ENCODE measurements at regions not wholly inside any gene's neighbourhood (a gene's known extent, or its start where the extent isn't known, plus 50 kb on each side); places are given as distances from the start of the nearest gene placed in this dataset.
A peak's percentile ranks its signal among the peaks of the same experiment; 100 is the strongest.

DNA sequence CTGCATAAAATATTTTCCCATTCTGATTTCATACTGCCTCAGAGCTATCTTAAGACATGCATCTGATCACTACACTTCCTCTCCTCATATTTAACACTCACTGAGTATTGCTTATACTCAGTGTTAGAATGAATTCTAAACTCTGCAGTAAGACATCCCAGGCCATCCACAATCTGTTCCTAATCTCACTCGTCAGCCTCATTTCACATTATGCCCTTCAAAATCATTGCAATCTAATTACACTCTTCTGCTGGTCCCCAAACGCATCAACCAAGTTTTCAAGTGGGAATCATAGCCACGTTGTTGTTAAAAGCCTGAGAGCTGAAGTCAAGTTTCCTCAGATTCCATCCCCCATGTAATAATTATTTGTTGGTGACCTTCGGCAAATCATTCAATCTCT lies 1177.9 kb downstream of the ARAP2 start:
- FAIRE-seq (no peak), DNase-seq (ENCODE audit: low read depth in 1 of 2, low spot score in 2 of 2) (no peak)
- no peak overlapping the region for H2BK12ac ChIP-seq (ENCODE audit: low read depth, low read length)
- no peak overlapping the region for H2BK5ac ChIP-seq (ENCODE audit: low read depth, low read length)
- no peak overlapping the region for H3K4ac ChIP-seq (replicated peaks; ENCODE audit: insufficient read length, low read depth, low read length)
- no peaks in the 10 kb centered on the region for H3K27me3 ChIP-seq (replicated peaks in 1 of 4; ENCODE audit: control insufficient read depth in 3 of 4, extremely low read depth in 1 of 4, insufficient read depth in 3 of 4, low read length in 3 of 4)
- no peaks in the 10 kb centered on the region for H3K4me1 ChIP-seq (replicated peaks in 1 of 4; ENCODE audit: control insufficient read depth in 3 of 4, insufficient read depth in 4 of 4, low read length in 3 of 4)
- no peak overlapping the region for H4K8ac ChIP-seq (ENCODE audit: extremely low read depth, insufficient read depth, low read length)
- WGBS, 2 experiments (ENCODE audit: extremely low coverage in 1 of 2, insufficient coverage in 1 of 2, insufficient read length in 1 of 2, insufficient replicate concordance in 2 of 2, low coverage in 1 of 2, low lambda C conversion rate in 2 of 2, missing lambda C conversion rate in 1 of 2) = 99% methylated on average over 4 of the region's 4 CpGs; no CpG with 5 or more reads in 1 of the 2 experiments
- no peak for TF ChIP-seq TCF12 (IDR thresholded peaks at IDR 0.05; ENCODE audit: low read depth, low read length)
- no peak for TF ChIP-seq SIX5 (IDR thresholded peaks at IDR 0.05; ENCODE audit: low read depth, low read length)
- TF ChIP-seq, protein P1, sequence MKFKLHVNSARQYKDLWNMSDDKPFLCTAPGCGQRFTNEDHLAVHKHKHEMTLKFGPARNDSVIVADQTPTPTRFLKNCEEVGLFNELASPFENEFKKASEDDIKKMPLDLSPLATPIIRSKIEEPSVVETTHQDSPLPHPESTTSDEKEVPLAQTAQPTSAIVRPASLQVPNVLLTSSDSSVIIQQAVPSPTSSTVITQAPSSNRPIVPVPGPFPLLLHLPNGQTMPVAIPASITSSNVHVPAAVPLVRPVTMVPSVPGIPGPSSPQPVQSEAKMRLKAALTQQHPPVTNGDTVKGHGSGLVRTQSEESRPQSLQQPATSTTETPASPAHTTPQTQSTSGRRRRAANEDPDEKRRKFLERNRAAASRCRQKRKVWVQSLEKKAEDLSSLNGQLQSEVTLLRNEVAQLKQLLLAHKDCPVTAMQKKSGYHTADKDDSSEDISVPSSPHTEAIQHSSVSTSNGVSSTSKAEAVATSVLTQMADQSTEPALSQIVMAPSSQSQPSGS (IDR thresholded peaks at IDR 0.05; ENCODE audit: low read length) = no peak
- TF ChIP-seq, protein P2, sequence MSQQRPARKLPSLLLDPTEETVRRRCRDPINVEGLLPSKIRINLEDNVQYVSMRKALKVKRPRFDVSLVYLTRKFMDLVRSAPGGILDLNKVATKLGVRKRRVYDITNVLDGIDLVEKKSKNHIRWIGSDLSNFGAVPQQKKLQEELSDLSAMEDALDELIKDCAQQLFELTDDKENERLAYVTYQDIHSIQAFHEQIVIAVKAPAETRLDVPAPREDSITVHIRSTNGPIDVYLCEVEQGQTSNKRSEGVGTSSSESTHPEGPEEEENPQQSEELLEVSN (IDR thresholded peaks at IDR 0.05) = no peak
- no peak for TF ChIP-seq SRF (IDR thresholded peaks at IDR 0.05; ENCODE audit: low read depth, low read length)
- no peak for TF ChIP-seq YY1 (IDR thresholded peaks at IDR 0.05; ENCODE audit: low read depth, low read length)
- TF ChIP-seq TAF1 (IDR thresholded peaks at IDR 0.05; ENCODE audit: low read depth, low read length) = no peak
- no peak for TF ChIP-seq PHF8 (conservative IDR thresholded peaks at IDR 0.05; ENCODE audit: low read depth, low read length)
- no peak for TF ChIP-seq EP300 (IDR thresholded peaks at IDR 0.05; ENCODE audit: borderline replicate concordance in 1 of 2, low read depth in 2 of 2, low read length in 2 of 2)
- 0 out of 2 replicates have a peak overlapping the region, but pooled peaks have one; percentile 76 for H2AFZ ChIP-seq (ENCODE audit: low read length)
- H2BK20ac ChIP-seq (ENCODE audit: low read length) = no peak overlapping the region
- no peak overlapping the region for H3K4me2 ChIP-seq (ENCODE audit: insufficient read depth in 1 of 2, low read depth in 2 of 2, low read length in 2 of 2)
- H3K79me1 ChIP-seq (ENCODE audit: low read depth, low read length) = no peaks in the 10 kb centered on the region
- ChIA-PET CTCF (ENCODE audit: partially characterized antibody) (interaction anchor here (1.3 kb wide), 1 partner anchor 64 kb away, joined by 3 read pairs; no protein-coding TSS in a partner anchor), POLR2A (ENCODE audit: partially characterized antibody) (no interaction called here)
- H3K79me2 ChIP-seq (ENCODE audit: control insufficient read depth in 1 of 2, insufficient read depth in 2 of 2, low read length in 2 of 2) = no peaks in the 10 kb centered on the region
- H4K5ac ChIP-seq (ENCODE audit: insufficient read length, low read depth, low read length) = no peak overlapping the region
- H3K56ac ChIP-seq (replicated peaks; ENCODE audit: insufficient read length, low read depth, low read length) = no peak overlapping the region
- no peak overlapping the region for H3K14ac ChIP-seq (ENCODE audit: insufficient read length)
- no peak overlapping the region for H3K18ac ChIP-seq (ENCODE audit: extremely low read depth, low read length)
- H2BK120ac ChIP-seq (replicated peaks; ENCODE audit: low read depth, low read length) = no peak overlapping the region
- no peaks in the 10 kb centered on the region for H3K36me3 ChIP-seq (ENCODE audit: control insufficient read depth in 2 of 4, insufficient read depth in 4 of 4, low read length in 3 of 4)
- no peak overlapping the region for H2BK15ac ChIP-seq (ENCODE audit: low read length)
- H3K23me2 ChIP-seq (ENCODE audit: low read depth, low read length) = no peaks in the 10 kb centered on the region
- no peak overlapping the region for H3K9ac ChIP-seq (replicated peaks in 1 of 4; ENCODE audit: extremely low read depth in 1 of 4, low read depth in 3 of 4, low read length in 3 of 4)
- no peak overlapping the region for H3K4me3 ChIP-seq (ENCODE audit: extremely low read depth in 1 of 4, insufficient read depth in 2 of 4, low read depth in 3 of 4, low read length in 4 of 4)
- no peak overlapping the region for H3K23ac ChIP-seq (ENCODE audit: insufficient read length)
- H2AK5ac ChIP-seq (ENCODE audit: low read depth, low read length) = no peak overlapping the region
- no peak overlapping the region for H3K27ac ChIP-seq (ENCODE audit: low read depth, low read length)
- H4K20me1 ChIP-seq (replicated peaks in 1 of 2; ENCODE audit: control insufficient read depth in 1 of 2, insufficient read depth in 2 of 2, low read length in 2 of 2) = no peaks in the 10 kb centered on the region
- H3K9me3 ChIP-seq (ENCODE audit: insufficient read depth in 2 of 2, low read depth in 1 of 2, low read length in 1 of 2) = no peaks in the 10 kb centered on the region; a peak in 1 of 4 replicates
- no peak overlapping the region for H4K91ac ChIP-seq (replicated peaks; ENCODE audit: insufficient read length, low read length)
